H9 (cell line): ENCODE measurements at regions not wholly inside any gene's neighbourhood (a gene's known extent, or its start where the extent isn't known, plus 50 kb on each side); places are given as distances from the start of the nearest gene placed in this dataset.

Experiments
- DNase-seq: peaks from one replicate; pipeline ENCODE4 v3.0.0-alpha.2; 2017
- H2AFZ ChIP-seq: one replicate; pipeline ENCODE4 v1.6.1; 2013; ENCODE audit warnings: mild to moderate bottlenecking, low read length, control low read depth, moderate library complexity
- H2AK5ac ChIP-seq: 2 replicates; pipeline ENCODE4 v1.6.1; 2013; ENCODE audit warnings: low read length, control low read depth, mixed read lengths; ENCODE audit not compliant: insufficient read length
- H2BK120ac ChIP-seq: one replicate; pipeline ENCODE4 v1.6.1; 2013; ENCODE audit warnings: low read depth, mild to moderate bottlenecking, low read length, control low read depth, inconsistent platforms; ENCODE audit not compliant: poor library complexity, severe bottlenecking
- H2BK12ac ChIP-seq: 2 replicates; pipeline ENCODE4 v1.6.1; 2013; ENCODE audit warnings: low read length, control low read depth, mixed read lengths, low read depth; ENCODE audit not compliant: insufficient read length
- H2BK15ac ChIP-seq: 2 replicates; pipeline ENCODE4 v1.6.1; 2013; ENCODE audit warnings: low read depth, low read length, control low read depth
- H2BK20ac ChIP-seq: one replicate; pipeline ENCODE4 v1.6.1; 2013; ENCODE audit warnings: low read depth, mild to moderate bottlenecking, low read length, control low read depth, inconsistent platforms; ENCODE audit not compliant: poor library complexity, severe bottlenecking
- H2BK5ac ChIP-seq: 2 replicates; pipeline ENCODE4 v1.6.1; 2013; ENCODE audit warnings: low read length, control low read depth, mixed read lengths; ENCODE audit not compliant: insufficient read length
- H3K14ac ChIP-seq: 2 replicates; pipeline ENCODE4 v1.6.1; 2013; ENCODE audit warnings: low read length, control low read depth; ENCODE audit not compliant: insufficient read depth
- H3K18ac ChIP-seq: 2 replicates; pipeline ENCODE4 v1.6.1; 2013; ENCODE audit warnings: low read depth, mild to moderate bottlenecking, mixed read lengths, low read length, control low read depth; ENCODE audit not compliant: insufficient read length
- H3K23ac ChIP-seq: 2 replicates; pipeline ENCODE4 v1.6.1; 2013; ENCODE audit warnings: low read length, control low read depth, mixed read lengths, low read depth; ENCODE audit not compliant: insufficient read length
- H3K23me2 ChIP-seq: 2 replicates; pipeline ENCODE4 v1.6.1; 2013; ENCODE audit warnings: low read depth, mild to moderate bottlenecking, mixed read lengths, low read length, control low read depth; ENCODE audit not compliant: insufficient read length, poor library complexity, severe bottlenecking
- H3K27ac ChIP-seq: 2 replicates; pipeline ENCODE4 v1.5.1; 2013; ENCODE audit warnings: low read length, control low read depth, mixed read lengths, low read depth; ENCODE audit not compliant: insufficient read length
- H3K27me3 ChIP-seq: 2 replicates; pipeline ENCODE4 v1.6.1; 2013; ENCODE audit warnings: low read length, control low read depth, inconsistent platforms; ENCODE audit not compliant: insufficient read depth
- H3K4ac ChIP-seq: 2 replicates; pipeline ENCODE4 v1.6.1; 2013; ENCODE audit warnings: low read depth, mild to moderate bottlenecking, control low read depth, inconsistent platforms, low read length, moderate library complexity
- H3K4me1 ChIP-seq: 2 replicates; pipeline ENCODE4 v1.6.1; 2013; ENCODE audit warnings: low read length, control low read depth, inconsistent platforms; ENCODE audit not compliant: insufficient read depth
- H3K4me2 ChIP-seq: 2 replicates; pipeline ENCODE4 v1.6.1; 2013; ENCODE audit warnings: low read length, control low read depth, mixed read lengths; ENCODE audit not compliant: insufficient read length, insufficient read depth
- H3K56ac ChIP-seq: 2 replicates; pipeline ENCODE4 v1.6.1; 2013; ENCODE audit warnings: low read depth, mild to moderate bottlenecking, mixed read lengths, low read length, control low read depth; ENCODE audit not compliant: insufficient read length
- H3K79me1 ChIP-seq: 2 replicates; pipeline ENCODE4 v1.6.1; 2013; ENCODE audit warnings: low read depth, mild to moderate bottlenecking, moderate library complexity, low read length, control low read depth, inconsistent platforms; ENCODE audit not compliant: insufficient read depth, poor library complexity, severe bottlenecking
- H3K79me2 ChIP-seq: 2 replicates; pipeline ENCODE4 v1.6.1; 2013; ENCODE audit warnings: low read length, control low read depth, inconsistent platforms; ENCODE audit not compliant: insufficient read depth
- H3K9ac ChIP-seq: 2 replicates; pipeline ENCODE4 v1.6.1; 2013; ENCODE audit warnings: low read length, control low read depth, mixed read lengths; ENCODE audit not compliant: insufficient read length; ENCODE audit errors: extremely low read depth
- H3K9me3 ChIP-seq: one replicate; pipeline ENCODE4 v1.6.1; 2013; ENCODE audit warnings: low read depth, low read length, inconsistent platforms; ENCODE audit not compliant: control insufficient read depth
- H3T11ph ChIP-seq: one replicate; pipeline ENCODE4 v1.6.1; 2013; ENCODE audit warnings: mild to moderate bottlenecking, low read length, control low read depth, inconsistent platforms
- H4K20me1 ChIP-seq: one replicate; pipeline ENCODE4 v1.6.1; 2013; ENCODE audit not compliant: control insufficient read depth, insufficient read length, insufficient read depth
- H4K5ac ChIP-seq: 2 replicates; pipeline ENCODE4 v1.6.1; 2013; ENCODE audit warnings: low read depth, mild to moderate bottlenecking, mixed read lengths, low read length, control low read depth; ENCODE audit not compliant: insufficient read length
- H4K8ac ChIP-seq: replicated peaks from 2 replicates; pipeline ENCODE4 v1.6.1; 2013; ENCODE audit warnings: low read length, control low read depth, mixed read lengths, low read depth; ENCODE audit not compliant: insufficient read length
- H4K91ac ChIP-seq: 2 replicates; pipeline ENCODE4 v1.6.1; 2013; ENCODE audit warnings: low read depth, mild to moderate bottlenecking, moderate library complexity, mixed read lengths, low read length, control low read depth; ENCODE audit not compliant: insufficient read length
- H3K27ac Mint-ChIP-seq, 3 experiments: 2 replicates in 2 of 3; 3 replicates in 1 of 3; pipeline ENCODE4 v1.8.0; 2020 to 2021; ENCODE audit warnings: mixed read lengths in 3 of 3, mild to moderate bottlenecking in 1 of 3, moderate library complexity in 1 of 3
- H3K27me3 Mint-ChIP-seq: 2 replicates; pipeline ENCODE4 v1.8.0; 2021; ENCODE audit warnings: low read depth, mild to moderate bottlenecking, moderate library complexity, mixed read lengths
- H3K36me3 Mint-ChIP-seq, 3 experiments: 2 replicates in 2 of 3; 3 replicates in 1 of 3; pipeline ENCODE4 v1.8.0; 2020 to 2021; ENCODE audit warnings: low read depth in 3 of 3, mixed read lengths in 3 of 3; ENCODE audit not compliant: insufficient read depth in 1 of 3
- H3K4me1 Mint-ChIP-seq, 2 experiments: 2 replicates each; pipeline ENCODE4 v1.8.0; 2020; ENCODE audit warnings: mixed read lengths in 2 of 2
- H3K4me3 Mint-ChIP-seq, 2 experiments: 2 replicates in 1 of 2; 3 replicates in 1 of 2; pipeline ENCODE4 v1.8.0; 2020 to 2021; ENCODE audit warnings: mild to moderate bottlenecking in 2 of 2, mixed read lengths in 2 of 2, moderate library complexity in 1 of 2
- H3K9me3 Mint-ChIP-seq, 2 experiments: 2 replicates in 1 of 2; 3 replicates in 1 of 2; pipeline ENCODE4 v1.8.0; 2020; ENCODE audit warnings: mild to moderate bottlenecking in 2 of 2, mixed read lengths in 2 of 2, moderate library complexity in 1 of 2
- CTCF ChIP-seq: fragments of 200-600 bp; sonication (generic); conservative IDR thresholded peaks from 3 replicates; pipeline ENCODE4 v1.8.0; 2021; ENCODE audit warnings: antibody characterized with exemption, mild to moderate bottlenecking
- WGBS: extraction: QIAGEN DNeasy Blood & Tissue Kit; methylation state at CpG from one replicate; pipeline ENCODE4 v1.1.7; 2013; ENCODE audit warnings: missing lambda C conversion rate, low lambda C conversion rate, mixed read lengths; ENCODE audit not compliant: insufficient read length; ENCODE audit errors: extremely low coverage; 5-methylcytosine and 5-hydroxymethylcytosine counted together

- peaks cover 0 to 3% (median 0%) of the 10 kb centered on the region in 3 experiments; a peak in 2 of 7 replicates for H3K36me3 Mint-ChIP-seq
- no peak overlapping the region for H2AK5ac ChIP-seq
Observed at GRCh38 chr10:10897400-10897799, 120.3 kb upstream of the CELF2 start.

More at GRCh38 chr10:10897400-10897799, 120.3 kb upstream of the CELF2 start:
- Histone ChIP-seq H4K8ac (no peak overlapping the region), H3K23me2 (no peaks in the 10 kb centered on the region), H2BK15ac (no peak overlapping the region), H3K79me1 (no peaks in the 10 kb centered on the region), H3K27ac (no peak overlapping the region), H4K20me1 (no peaks in the 10 kb centered on the region), H2BK20ac (no peak overlapping the region), H4K5ac (no peak overlapping the region), H3K14ac (no peak overlapping the region), H3K79me2 (no peaks in the 10 kb centered on the region), H2BK5ac (no peak overlapping the region), H3K4ac (no peak overlapping the region), H2BK12ac (no peak overlapping the region), H3T11ph (no peak overlapping the region), H3K9me3 (no peaks in the 10 kb centered on the region), H3K9ac (no peak overlapping the region), H3K27me3 (no peaks in the 10 kb centered on the region), H2BK120ac (no peak overlapping the region), H3K56ac (no peak overlapping the region), H3K4me2 (no peak overlapping the region), H3K4me1 (no peaks in the 10 kb centered on the region), H3K18ac (no peak overlapping the region), H4K91ac (no peak overlapping the region), H3K23ac (no peak overlapping the region), H2AFZ (no peak overlapping the region)
- Mint-ChIP-seq H3K27ac (no peak overlapping the region), H3K9me3 (no peaks in the 10 kb centered on the region; a peak in 3 of 5 replicates), H3K27me3 (no peaks in the 10 kb centered on the region), H3K4me1 (no peaks in the 10 kb centered on the region), H3K4me3 (no peak overlapping the region)
- DNase-seq: no peak
- no peak for TF ChIP-seq CTCF
- no CpG with 5 or more reads among the region's 3 CpGs for WGBS
